ENCODE measurements at regions not wholly inside any gene's neighbourhood (a gene's known extent, or its start where the extent isn't known, plus 50 kb on each side); places are given as distances from the start of the nearest gene placed in this dataset.

- no peaks in the 10 kb centered on the region for H3K36me3 ChIP-seq
- H3K4me3 ChIP-seq: no peak overlapping the region
- H3K9me3 ChIP-seq: no peaks in the 10 kb centered on the region
- no peaks in the 10 kb centered on the region for H3K4me1 ChIP-seq
- intact Hi-C loops (cut with DNase I; ENCODE audit: low total_unique reads): no loop called here
- TF ChIP-seq CTCF (IDR thresholded peaks at IDR 0.05) (no peak), POLR2A (IDR thresholded peaks at IDR 0.05) (no peak)
- no peaks in the 10 kb centered on the region for H3K27me3 ChIP-seq
- H3K27ac ChIP-seq: no peak overlapping the region
- no peak for DNase-seq
Observed at GRCh38 chr9:556199-556598, 285.3 kb upstream of the DMRT1 start.

- H3K4me3 ChIP-seq: no peak overlapping the region
- no peak overlapping the region for H3K27ac ChIP-seq
- no peak for DNase-seq
- H3K4me1 ChIP-seq: no peaks in the 10 kb centered on the region
- TF ChIP-seq POLR2A (IDR thresholded peaks at IDR 0.05): no peak
- no peaks in the 10 kb centered on the region for H3K9me3 ChIP-seq
- H3K27me3 ChIP-seq: no peaks in the 10 kb centered on the region
- intact Hi-C loops (cut with DNase I; ENCODE audit: low total_unique reads): no loop called here
- no peaks in the 10 kb centered on the region for H3K36me3 ChIP-seq
Observed at GRCh38 chr9:556675-557074, 284.8 kb upstream of the DMRT1 start.

GRCh38 chr9:557601-558201, 283.8 kb upstream of the DMRT1 start:
- Histone ChIP-seq H3K9me3 (no peaks in the 10 kb centered on the region), H3K27me3 (no peaks in the 10 kb centered on the region), H3K4me3 (no peak overlapping the region), H3K4me1 (no peaks in the 10 kb centered on the region), H3K36me3 (no peaks in the 10 kb centered on the region), H3K27ac (no peak overlapping the region)
- intact Hi-C loops (cut with DNase I; ENCODE audit: low total_unique reads): no loop called here
- no peak for DNase-seq
- TF ChIP-seq CTCF (IDR thresholded peaks at IDR 0.05) (no peak), POLR2A (IDR thresholded peaks at IDR 0.05) (no peak)

GRCh38 chr9:561427-561826, 280.1 kb upstream of the DMRT1 start:
- H3K36me3 ChIP-seq: no peaks in the 10 kb centered on the region
- H3K27me3 ChIP-seq: no peaks in the 10 kb centered on the region
- H3K4me1 ChIP-seq: no peaks in the 10 kb centered on the region
- DNase-seq: no peak
- no peak overlapping the region for H3K4me3 ChIP-seq
- intact Hi-C loops (cut with DNase I; ENCODE audit: low total_unique reads): no loop called here
- TF ChIP-seq POLR2A (IDR thresholded peaks at IDR 0.05) (no peak), CTCF (IDR thresholded peaks at IDR 0.05) (no peak)
- no peaks in the 10 kb centered on the region for H3K9me3 ChIP-seq
- H3K27ac ChIP-seq: no peak overlapping the region

- H3K36me3 ChIP-seq: no peaks in the 10 kb centered on the region
- no peak for DNase-seq
- no peak overlapping the region for H3K27ac ChIP-seq
- H3K4me1 ChIP-seq: no peaks in the 10 kb centered on the region
- intact Hi-C loops (cut with DNase I; ENCODE audit: low total_unique reads): no loop called here
- H3K27me3 ChIP-seq: no peaks in the 10 kb centered on the region
- H3K4me3 ChIP-seq: no peak overlapping the region
- H3K9me3 ChIP-seq: no peaks in the 10 kb centered on the region
- no peak for TF ChIP-seq POLR2A (IDR thresholded peaks at IDR 0.05)
- no peak for TF ChIP-seq CTCF (IDR thresholded peaks at IDR 0.05)
Observed at GRCh38 chr9:563200-563599, 278.3 kb upstream of the DMRT1 start.

GRCh38 chr9:565528-565927, 276.0 kb upstream of the DMRT1 start:
- Histone ChIP-seq H3K9me3 (no peaks in the 10 kb centered on the region), H3K27me3 (no peaks in the 10 kb centered on the region), H3K4me3 (no peak overlapping the region), H3K36me3 (no peaks in the 10 kb centered on the region), H3K4me1 (no peaks in the 10 kb centered on the region), H3K27ac (no peak overlapping the region)
- intact Hi-C loops (cut with DNase I; ENCODE audit: low total_unique reads): no loop called here
- DNase-seq: no peak
- no peak for TF ChIP-seq CTCF (IDR thresholded peaks at IDR 0.05)
- no peak for TF ChIP-seq POLR2A (IDR thresholded peaks at IDR 0.05)
